ENCODE measurements at regions not wholly inside any gene's neighbourhood (a gene's known extent, or its start where the extent isn't known, plus 50 kb on each side); places are given as distances from the start of the nearest gene placed in this dataset.

DNA sequence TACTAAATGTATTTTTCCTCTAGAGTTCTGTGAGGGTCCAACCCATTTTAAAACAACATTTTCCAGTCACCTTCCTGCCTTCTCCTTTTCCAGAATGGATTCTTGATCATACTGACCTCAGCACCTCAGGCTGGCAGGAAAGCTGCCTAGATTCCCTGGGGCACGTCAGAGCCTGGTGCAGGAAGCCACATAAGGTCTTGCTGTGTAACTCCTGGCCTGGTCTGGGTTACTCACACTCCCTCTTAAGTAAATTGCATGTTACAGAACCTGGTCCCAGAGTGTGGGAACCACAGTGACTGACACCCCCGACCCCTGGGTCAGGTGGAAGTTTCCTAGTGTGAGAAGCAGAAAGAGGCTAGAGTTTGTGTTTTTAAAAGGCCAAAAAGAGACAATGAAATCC, 209.8 kb downstream of the SPTSSA start:
- FAIRE-seq = no peak
- H3K4me3 ChIP-seq = no peak overlapping the region
- H2AFZ ChIP-seq (ENCODE audit: low read depth, low read length) = no peak overlapping the region
- no peaks in the 10 kb centered on the region for H3K36me3 ChIP-seq (ENCODE audit: control insufficient read depth, insufficient read depth, low read length)
- no peak for ATAC-seq
- no peak overlapping the region for H3K9ac ChIP-seq (ENCODE audit: insufficient read depth in 1 of 2, low read depth in 2 of 2, low read length in 2 of 2)
- no peaks in the 10 kb centered on the region for H3K9me3 ChIP-seq (replicated peaks; ENCODE audit: control insufficient read depth, insufficient read depth, low read depth, low read length)
- CTCF ChIA-PET (ENCODE audit: low intra/inter-chr PET ratio) = no interaction called here
- no peaks in the 10 kb centered on the region for H3K9me1 ChIP-seq (ENCODE audit: control insufficient read depth, insufficient read depth, low read length)
- no peaks in the 10 kb centered on the region for H3K79me2 ChIP-seq (ENCODE audit: control insufficient read depth, insufficient read depth, low read length)
- H4K20me1 ChIP-seq (replicated peaks; ENCODE audit: control insufficient read depth, insufficient read depth, low read length) = no peaks in the 10 kb centered on the region
- TF ChIP-seq FOXK1 (CRISPR knock-in tag; IDR thresholded peaks at IDR 0.05; ENCODE audit: borderline replicate concordance) = no peak
- TF ChIP-seq HDGF (IDR thresholded peaks at IDR 0.05) = no peak
- no peak for TF ChIP-seq ZNF75A (CRISPR knock-in tag; IDR thresholded peaks at IDR 0.05)
- no peak for TF ChIP-seq CREM (IDR thresholded peaks at IDR 0.05; ENCODE audit: low read depth)
- no peak for TF ChIP-seq ETV6 (IDR thresholded peaks at IDR 0.05; ENCODE audit: borderline replicate concordance in 1 of 2, low read depth in 2 of 2, low read length in 1 of 2)
- no peak for TF ChIP-seq ETV6 (CRISPR knock-in tag; IDR thresholded peaks at IDR 0.05; ENCODE audit: borderline replicate concordance)
- TF ChIP-seq ERF (CRISPR knock-in tag; IDR thresholded peaks at IDR 0.05) = no peak
- TF ChIP-seq CHD2 (IDR thresholded peaks at IDR 0.05; ENCODE audit: low read depth, low read length) = no peak
- TF ChIP-seq ZFP30 (CRISPR knock-in tag; IDR thresholded peaks at IDR 0.05; ENCODE audit: borderline replicate concordance) = no peak
- TF ChIP-seq, protein P1, sequence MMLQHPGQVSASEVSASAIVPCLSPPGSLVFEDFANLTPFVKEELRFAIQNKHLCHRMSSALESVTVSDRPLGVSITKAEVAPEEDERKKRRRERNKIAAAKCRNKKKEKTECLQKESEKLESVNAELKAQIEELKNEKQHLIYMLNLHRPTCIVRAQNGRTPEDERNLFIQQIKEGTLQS (IDR thresholded peaks at IDR 0.05) = no peak
- TF ChIP-seq, protein P1 (CRISPR knock-in tag; conservative IDR thresholded peaks at IDR 0.05) = no peak
- TF ChIP-seq LEF1 (IDR thresholded peaks at IDR 0.05) = no peak
- TF ChIP-seq CHD4 (IDR thresholded peaks at IDR 0.05; ENCODE audit: insufficient read depth, insufficient replicate concordance, low read depth, low read length, poor library complexity, severe bottlenecking) = no peak
- no peak for TF ChIP-seq CCAR2 (IDR thresholded peaks at IDR 0.05; ENCODE audit: low read depth, low read length)
- TF ChIP-seq MEIS2 (IDR thresholded peaks at IDR 0.05; ENCODE audit: partially characterized antibody) = no peak
- no peak for TF ChIP-seq EGR1 (conservative IDR thresholded peaks at IDR 0.05)
- no peak for TF ChIP-seq NFATC3 (IDR thresholded peaks at IDR 0.05)
- TF ChIP-seq SRSF9 (IDR thresholded peaks at IDR 0.05; ENCODE audit: borderline replicate concordance, low read depth, low read length) = no peak
- TF ChIP-seq MAFK (IDR thresholded peaks at IDR 0.05; ENCODE audit: low read length) = no peak
- no peak for TF ChIP-seq RBM14 (IDR thresholded peaks at IDR 0.05; ENCODE audit: borderline replicate concordance, insufficient read depth, low read depth, low read length)
- TF ChIP-seq, protein P2, sequence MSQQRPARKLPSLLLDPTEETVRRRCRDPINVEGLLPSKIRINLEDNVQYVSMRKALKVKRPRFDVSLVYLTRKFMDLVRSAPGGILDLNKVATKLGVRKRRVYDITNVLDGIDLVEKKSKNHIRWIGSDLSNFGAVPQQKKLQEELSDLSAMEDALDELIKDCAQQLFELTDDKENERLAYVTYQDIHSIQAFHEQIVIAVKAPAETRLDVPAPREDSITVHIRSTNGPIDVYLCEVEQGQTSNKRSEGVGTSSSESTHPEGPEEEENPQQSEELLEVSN (IDR thresholded peaks at IDR 0.05; ENCODE audit: borderline replicate concordance in 1 of 2, extremely low read depth in 1 of 2, insufficient read depth in 1 of 2, insufficient read length in 1 of 2, low read depth in 1 of 2, low read length in 1 of 2, poor library complexity in 1 of 2, severe bottlenecking in 1 of 2) = no peak
- no TSS peak for BruUV-seq (replicated peaks)
- no peak overlapping the region for H3K4me2 ChIP-seq (ENCODE audit: insufficient read depth, low read length)
- H3K27ac ChIP-seq (ENCODE audit: extremely low read depth, low read depth, low read length) = no peak overlapping the region
- no peaks in the 10 kb centered on the region for H3K4me1 ChIP-seq (replicated peaks in 1 of 2; ENCODE audit: control insufficient read depth in 2 of 2, insufficient read depth in 2 of 2, low read length in 2 of 2)
- in situ Hi-C loops (cut with MboI) = no loop called here
- no peak for DNase-seq (ENCODE audit: extremely low read depth in 1 of 4, low spot score in 3 of 4)
- H3K27me3 ChIP-seq (ENCODE audit: control insufficient read depth in 2 of 2, insufficient read depth in 2 of 2, low read length in 2 of 2) = no peaks in the 10 kb centered on the region
- intact Hi-C loops (cut with micrococcal nuclease) = no loop called here
- WGBS (ENCODE audit: insufficient coverage, low coverage, missing lambda C conversion rate) = 0% methylated on average over 2 of the region's 2 CpGs
- POLR2A ChIA-PET = interaction anchor here (1.3 kb wide), 1 partner anchor 9 kb away, joined by 3 read pairs; no protein-coding TSS in a partner anchor

All from K562 (cell line).